Trophoblast cell (in vitro differentiated cells and primary cell): ENCODE measurements at regions not wholly inside any gene's neighbourhood (a gene's known extent, or its start where the extent isn't known, plus 50 kb on each side); places are given as distances from the start of the nearest gene placed in this dataset.
"Not testable (repeated sequence)": the region's sequence is repeated elsewhere in the genome, so short reads cannot be mapped to it uniquely, and the experiment has no call there.

Experiments used
- DNase-seq, 2 donors: peaks; one replicate each; pipeline ENCODE4 v3.0.0-alpha.2; 2016
- H2AFZ ChIP-seq: 2 replicates; pipeline ENCODE4 v1.6.1; 2013; ENCODE audit warnings: low read length, moderate library complexity, mild to moderate bottlenecking; ENCODE audit not compliant: insufficient read depth, poor library complexity
- H2AK5ac ChIP-seq: 2 replicates; pipeline ENCODE4 v1.6.1; 2013; ENCODE audit warnings: mild to moderate bottlenecking, low read length
- H2BK120ac ChIP-seq: 2 replicates; pipeline ENCODE4 v1.6.1; 2013; ENCODE audit warnings: low read length, mild to moderate bottlenecking, moderate library complexity; ENCODE audit not compliant: insufficient read depth, poor library complexity
- H2BK12ac ChIP-seq: 2 replicates; pipeline ENCODE4 v1.6.1; 2013; ENCODE audit warnings: mild to moderate bottlenecking, low read length, moderate library complexity
- H2BK5ac ChIP-seq: 2 replicates; pipeline ENCODE4 v1.6.1; 2013; ENCODE audit warnings: low read length, low read depth, moderate library complexity, mild to moderate bottlenecking; ENCODE audit not compliant: poor library complexity
- H3K14ac ChIP-seq: 2 replicates; pipeline ENCODE4 v1.6.1; 2013; ENCODE audit warnings: mild to moderate bottlenecking, low read length
- H3K18ac ChIP-seq: 2 replicates; pipeline ENCODE4 v1.6.1; 2013; ENCODE audit warnings: mild to moderate bottlenecking, low read length
- H3K23ac ChIP-seq: 2 replicates; pipeline ENCODE4 v1.6.1; 2013; ENCODE audit warnings: low read length
- H3K27ac ChIP-seq: 2 replicates; pipeline ENCODE4 v1.5.1; 2013; ENCODE audit warnings: low read depth, mild to moderate bottlenecking, inconsistent platforms, low read length, moderate library complexity
- H3K27me3 ChIP-seq: 2 replicates; pipeline ENCODE4 v1.6.1; 2013; ENCODE audit warnings: inconsistent platforms, mild to moderate bottlenecking, low read length, moderate library complexity; ENCODE audit not compliant: insufficient read depth
- H3K36me3 ChIP-seq, 2 experiments: 1 replicate in 1 of 2; 2 replicates in 1 of 2; pipeline ENCODE4 v1.6.1; 2013; ENCODE audit warnings: low read length in 2 of 2, mild to moderate bottlenecking in 2 of 2, moderate library complexity in 1 of 2; ENCODE audit not compliant: insufficient read depth in 2 of 2, control insufficient read depth in 1 of 2
- H3K4ac ChIP-seq: 2 replicates; pipeline ENCODE4 v1.6.1; 2013; ENCODE audit warnings: low read depth, mild to moderate bottlenecking, low read length, moderate library complexity
- H3K4me1 ChIP-seq, 2 experiments: 1 replicate in 1 of 2; 2 replicates in 1 of 2; pipeline ENCODE4 v1.6.1; 2013; ENCODE audit warnings: low read length in 2 of 2, mild to moderate bottlenecking in 2 of 2, moderate library complexity in 1 of 2; ENCODE audit not compliant: insufficient read depth in 2 of 2, control insufficient read depth in 1 of 2
- H3K4me2 ChIP-seq: 2 replicates; pipeline ENCODE4 v1.6.1; 2013; ENCODE audit warnings: inconsistent platforms, mild to moderate bottlenecking, low read length, moderate library complexity
- H3K4me3 ChIP-seq: 2 replicates; pipeline ENCODE4 v1.5.1; 2013; ENCODE audit warnings: mild to moderate bottlenecking, low read depth, low read length, inconsistent platforms
- H3K79me1 ChIP-seq: one replicate; pipeline ENCODE4 v1.6.1; 2013; ENCODE audit warnings: low read length
- H3K79me2 ChIP-seq: 2 replicates; pipeline ENCODE4 v1.6.1; 2013; ENCODE audit warnings: low read length, mild to moderate bottlenecking; ENCODE audit not compliant: control insufficient read depth, insufficient read depth, poor library complexity
- H3K9ac ChIP-seq: 2 replicates; pipeline ENCODE4 v1.6.1; 2013; ENCODE audit warnings: mild to moderate bottlenecking, low read length
- H3K9me3 ChIP-seq: 2 replicates; pipeline ENCODE4 v1.6.1; 2013; ENCODE audit warnings: low read depth, mild to moderate bottlenecking, control low read depth, inconsistent platforms, low read length; ENCODE audit not compliant: insufficient read depth
- H4K12ac ChIP-seq: 2 replicates; pipeline ENCODE4 v1.6.1; 2013; ENCODE audit warnings: low read depth, mild to moderate bottlenecking, low read length, moderate library complexity
- H4K8ac ChIP-seq: 2 replicates; pipeline ENCODE4 v1.6.1; 2013; ENCODE audit warnings: low read depth, mild to moderate bottlenecking, low read length, moderate library complexity
- H4K91ac ChIP-seq: one replicate; pipeline ENCODE4 v1.6.1; 2013; ENCODE audit warnings: low read depth, mild to moderate bottlenecking, low read length, moderate library complexity
- WGBS: extraction: QIAGEN DNeasy Blood & Tissue Kit; methylation state at CpG from one replicate; pipeline ENCODE4 v1.1.7; 2013; ENCODE audit warnings: missing lambda C conversion rate; ENCODE audit not compliant: insufficient read length, insufficient coverage; ENCODE audit errors: extremely low coverage; 5-methylcytosine and 5-hydroxymethylcytosine counted together

GRCh38 chr9:102244916-102245315, 506.5 kb upstream of the GRIN3A start:
- Histone ChIP-seq H3K23ac (no peak overlapping the region), H3K79me2 (no peaks in the 10 kb centered on the region), H2BK5ac (no peak overlapping the region), H4K8ac (no peak overlapping the region), H3K79me1 (no peaks in the 10 kb centered on the region), H2AK5ac (no peak overlapping the region), H3K4me1 (no peaks in the 10 kb centered on the region), H3K14ac (no peak overlapping the region), H3K4ac (no peak overlapping the region), H3K4me2 (no peak overlapping the region), H3K36me3 (no peaks in the 10 kb centered on the region), H2AFZ (no peak overlapping the region), H3K4me3 (no peak overlapping the region), H2BK12ac (no peak overlapping the region), H3K9ac (no peak overlapping the region), H4K91ac (no peak overlapping the region), H3K27ac (no peak overlapping the region), H3K9me3 (no peaks in the 10 kb centered on the region), H2BK120ac (no peak overlapping the region), H3K27me3 (no peaks in the 10 kb centered on the region), H3K18ac (no peak overlapping the region), H4K12ac (no peak overlapping the region)
- no peak for DNase-seq
- no CpG with 5 or more reads among the region's 4 CpGs for WGBS

DNA sequence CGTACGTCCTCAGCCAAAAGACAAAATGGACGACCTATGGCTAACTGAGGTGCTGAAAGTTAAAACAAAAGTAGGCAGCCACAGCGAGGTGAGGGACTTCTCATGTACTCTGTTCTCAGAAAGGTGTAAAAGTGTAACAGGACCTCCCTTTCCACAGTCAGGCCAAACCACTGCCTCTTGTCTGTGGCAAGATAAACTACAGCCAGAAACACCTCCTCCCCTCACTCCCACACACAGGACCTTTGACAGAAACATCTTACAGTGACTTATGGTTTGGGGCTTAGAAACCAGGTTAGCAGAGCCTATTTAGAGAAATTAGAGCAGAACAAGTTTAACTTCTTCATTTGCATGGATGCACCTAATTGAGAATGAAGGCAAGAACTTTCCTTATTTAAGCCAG, 499.1 kb upstream of the GRIN3A start:
- no peak overlapping the region for H3K14ac ChIP-seq

GRCh38 chr9:102237094-102237493, 498.6 kb upstream of the GRIN3A start:
- H3K4me3 ChIP-seq: no peak overlapping the region
- WGBS: no CpG with 5 or more reads among the region's 1 CpG
- no peak overlapping the region for H3K4me2 ChIP-seq
- no peaks in the 10 kb centered on the region for H3K79me1 ChIP-seq
- no peaks in the 10 kb centered on the region for H3K36me3 ChIP-seq
- no peak overlapping the region for H4K8ac ChIP-seq
- H2BK12ac ChIP-seq: no peak overlapping the region
- no peak overlapping the region for H3K18ac ChIP-seq
- H3K27ac ChIP-seq: no peak overlapping the region
- no peak overlapping the region for H4K12ac ChIP-seq
- H3K4me1 ChIP-seq: no peaks in the 10 kb centered on the region
- no peak overlapping the region for H3K9ac ChIP-seq
- H2AK5ac ChIP-seq: no peak overlapping the region
- no peaks in the 10 kb centered on the region for H3K79me2 ChIP-seq
- H3K4ac ChIP-seq: no peak overlapping the region
- no peaks in the 10 kb centered on the region for H3K9me3 ChIP-seq
- no peak overlapping the region for H2AFZ ChIP-seq
- no peaks in the 10 kb centered on the region for H3K27me3 ChIP-seq
- no peak for DNase-seq
- no peak overlapping the region for H3K23ac ChIP-seq
- no peak overlapping the region for H4K91ac ChIP-seq
- no peak overlapping the region for H3K14ac ChIP-seq
- H2BK5ac ChIP-seq: no peak overlapping the region
- H2BK120ac ChIP-seq: no peak overlapping the region

More for the DNA sequence above, 499.1 kb upstream of the GRIN3A start:
- H3K36me3 ChIP-seq: no peaks in the 10 kb centered on the region
- no peak overlapping the region for H3K9ac ChIP-seq
- H3K79me2 ChIP-seq: no peaks in the 10 kb centered on the region
- no peaks in the 10 kb centered on the region for H3K79me1 ChIP-seq
- no peak overlapping the region for H2BK5ac ChIP-seq
- no peak overlapping the region for H4K8ac ChIP-seq
- H4K91ac ChIP-seq: no peak overlapping the region
- no peak overlapping the region for H4K12ac ChIP-seq
- H3K4me1 ChIP-seq: no peaks in the 10 kb centered on the region
- no peak overlapping the region for H2BK120ac ChIP-seq
- no peak for DNase-seq
- no peak overlapping the region for H3K4ac ChIP-seq
- H3K9me3 ChIP-seq: no peaks in the 10 kb centered on the region
- H3K4me2 ChIP-seq: no peak overlapping the region
- no peak overlapping the region for H2BK12ac ChIP-seq
- H3K23ac ChIP-seq: no peak overlapping the region
- no peak overlapping the region for H3K18ac ChIP-seq
- H2AFZ ChIP-seq: no peak overlapping the region
- H3K27ac ChIP-seq: no peak overlapping the region
- no peak overlapping the region for H2AK5ac ChIP-seq
- H3K4me3 ChIP-seq: no peak overlapping the region
- WGBS: no CpG with 5 or more reads among the region's 4 CpGs
- no peaks in the 10 kb centered on the region for H3K27me3 ChIP-seq

GRCh38 chr9:102227416-102227815, 489.0 kb upstream of the GRIN3A start:
- H3K14ac ChIP-seq, H4K8ac ChIP-seq, H2BK120ac ChIP-seq, H3K4me3 ChIP-seq, H3K9ac ChIP-seq, H4K91ac ChIP-seq, H3K4me2 ChIP-seq, H3K27ac ChIP-seq, H3K79me1 ChIP-seq, H2BK12ac ChIP-seq, H3K23ac ChIP-seq, H3K18ac ChIP-seq, H3K4ac ChIP-seq, H3K36me3 ChIP-seq, H3K27me3 ChIP-seq, H4K12ac ChIP-seq, DNase-seq, H2AFZ ChIP-seq, H3K9me3 ChIP-seq, H2BK5ac ChIP-seq, H2AK5ac ChIP-seq, H3K79me2 ChIP-seq, H3K4me1 ChIP-seq: not testable (repeated sequence)
- no CpG with 5 or more reads among the region's 4 CpGs for WGBS
